ENCODE measurements at regions not wholly inside any gene's neighbourhood (a gene's known extent, or its start where the extent isn't known, plus 50 kb on each side); places are given as distances from the start of the nearest gene placed in this dataset.

- H3K36me3 ChIP-seq (ENCODE audit: insufficient read depth, low read length) = no peaks in the 10 kb centered on the region
- no peak overlapping the region for H3K4me3 ChIP-seq (ENCODE audit: low read length)
These were observed 77.9 kb upstream of the DUSP22 start for GRCh38 chr6:214428-214827.

GRCh38 chr6:215335-216034 lies 76.8 kb upstream of the DUSP22 start:
- Histone ChIP-seq H3F3A (ENCODE audit: insufficient read depth, low read length, poor library complexity, severe bottlenecking) (no peaks in the 10 kb centered on the region), H3K79me2 (replicated peaks; ENCODE audit: insufficient read depth, low read length) (no peaks in the 10 kb centered on the region), H3K9me2 (ENCODE audit: insufficient read depth, low read length) (no peaks in the 10 kb centered on the region), H3K9ac (ENCODE audit: low read length) (no peak overlapping the region), H3K27me3 (ENCODE audit: insufficient read depth, low read depth, low read length) (no peaks in the 10 kb centered on the region), H3K4me3 (ENCODE audit: low read length) (no peak overlapping the region), H4K20me1 (ENCODE audit: insufficient read depth) (no peaks in the 10 kb centered on the region), H2AFZ (ENCODE audit: low read depth, low read length) (no peak overlapping the region), H3K4me2 (ENCODE audit: low read length) (no peak overlapping the region), H3K9me3 (ENCODE audit: low read length) (no peaks in the 10 kb centered on the region), H3K36me3 (ENCODE audit: insufficient read depth, low read length) (no peaks in the 10 kb centered on the region), H3K27ac (ENCODE audit: low read length) (no peak overlapping the region)
- TF ChIP-seq EZH2 (IDR thresholded peaks at IDR 0.05; ENCODE audit: borderline replicate concordance, insufficient read depth, low read length, poor library complexity, severe bottlenecking) (no peak), EP300 (conservative IDR thresholded peaks at IDR 0.05; ENCODE audit: poor library complexity, severe bottlenecking) (no peak), SMC3 (conservative IDR thresholded peaks at IDR 0.05; ENCODE audit: poor library complexity) (no peak), RAD21 (conservative IDR thresholded peaks at IDR 0.05) (no peak), POLR2AphosphoS5 (IDR thresholded peaks at IDR 0.05) (no peak), CTCF (IDR thresholded peaks at IDR 0.05; ENCODE audit: poor library complexity, severe bottlenecking) (no peak), TAF1 (IDR thresholded peaks at IDR 0.05; ENCODE audit: low read depth) (no peak), MXI1 (conservative IDR thresholded peaks at IDR 0.05; ENCODE audit: poor library complexity, severe bottlenecking) (no peak)

More at GRCh38 chr6:214428-214827, 77.9 kb upstream of the DUSP22 start:
- no peaks in the 10 kb centered on the region for H3F3A ChIP-seq (ENCODE audit: insufficient read depth, low read length, poor library complexity, severe bottlenecking)
- no peak overlapping the region for H3K4me2 ChIP-seq (ENCODE audit: low read length)
- no peak overlapping the region for H3K9ac ChIP-seq (ENCODE audit: low read length)
- H3K9me2 ChIP-seq (ENCODE audit: insufficient read depth, low read length) = no peaks in the 10 kb centered on the region
- H2AFZ ChIP-seq (ENCODE audit: low read depth, low read length) = no peak overlapping the region
- H3K79me2 ChIP-seq (replicated peaks; ENCODE audit: insufficient read depth, low read length) = no peaks in the 10 kb centered on the region
- H3K9me3 ChIP-seq (ENCODE audit: low read length) = no peaks in the 10 kb centered on the region
- no peak overlapping the region for H3K27ac ChIP-seq (ENCODE audit: low read length)
- no peaks in the 10 kb centered on the region for H3K27me3 ChIP-seq (ENCODE audit: insufficient read depth, low read depth, low read length)
- no peaks in the 10 kb centered on the region for H4K20me1 ChIP-seq (ENCODE audit: insufficient read depth)
- TF ChIP-seq REST (IDR thresholded peaks at IDR 0.05; ENCODE audit: borderline replicate concordance) = no peak
- TF ChIP-seq SMC3 (conservative IDR thresholded peaks at IDR 0.05; ENCODE audit: poor library complexity) = no peak
- no peak for TF ChIP-seq RAD21 (conservative IDR thresholded peaks at IDR 0.05)
- no peak for TF ChIP-seq POLR2AphosphoS5 (IDR thresholded peaks at IDR 0.05)

Measured in neural cell (in vitro differentiated cells).